CD4-positive, alpha-beta T cell treated with Interleukin-2 at 100 ng/mL for 4 hours (primary cell): ENCODE measurements at regions not wholly inside any gene's neighbourhood (a gene's known extent, or its start where the extent isn't known, plus 50 kb on each side); places are given as distances from the start of the nearest gene placed in this dataset.

Source experiments
- DNase-seq: peaks from one replicate; pipeline ENCODE4 v3.0.0-alpha.2; 2020; ENCODE audit warnings: low spot score

DNA sequence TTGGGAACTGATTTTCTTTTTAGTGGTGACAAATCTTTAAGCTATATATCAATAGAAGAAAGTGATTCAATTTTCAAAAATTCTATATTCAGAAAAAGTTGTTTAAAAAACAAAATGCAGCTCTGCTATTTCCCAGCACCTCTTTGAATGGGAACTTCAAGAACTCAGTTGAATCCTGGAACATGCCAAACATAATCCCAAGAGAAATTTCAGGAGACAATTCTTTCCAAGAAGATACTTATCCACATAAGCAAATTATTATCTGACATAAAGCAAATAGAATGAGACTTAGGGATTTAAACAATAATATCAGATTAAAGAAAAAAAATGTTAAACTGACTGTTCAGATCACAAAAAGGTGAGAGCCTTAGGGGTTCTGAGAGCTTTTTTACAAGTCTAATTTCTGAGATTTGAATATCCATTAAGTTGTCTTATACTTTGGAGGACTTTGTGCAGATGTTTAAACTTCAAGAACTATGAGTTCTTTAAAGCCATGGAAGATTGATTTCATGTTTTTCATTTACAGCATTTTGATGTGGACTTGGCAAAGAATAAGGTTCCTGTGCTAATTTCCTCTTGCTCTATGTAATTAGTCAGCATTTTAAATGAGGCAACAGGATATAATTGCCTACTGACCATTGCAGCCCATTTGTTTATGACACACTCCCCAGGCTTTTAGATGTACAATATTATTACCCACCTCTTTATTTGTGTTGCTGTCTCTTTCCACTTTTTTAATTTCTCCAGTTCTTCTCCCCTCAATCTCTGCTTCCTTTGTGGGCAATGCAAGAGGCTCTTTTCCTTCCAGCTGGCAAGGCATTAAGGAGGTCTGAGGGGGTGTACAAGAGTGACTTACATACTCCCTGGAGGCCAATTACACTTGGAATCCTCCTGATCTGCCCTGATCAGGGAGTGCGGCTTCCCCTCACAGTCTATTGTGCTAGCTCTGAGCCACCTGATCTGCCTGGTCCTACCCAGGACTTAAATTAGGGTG, 419.1 kb downstream of the NR2F1-AS1 start:
- DNase-seq: no peak

DNA sequence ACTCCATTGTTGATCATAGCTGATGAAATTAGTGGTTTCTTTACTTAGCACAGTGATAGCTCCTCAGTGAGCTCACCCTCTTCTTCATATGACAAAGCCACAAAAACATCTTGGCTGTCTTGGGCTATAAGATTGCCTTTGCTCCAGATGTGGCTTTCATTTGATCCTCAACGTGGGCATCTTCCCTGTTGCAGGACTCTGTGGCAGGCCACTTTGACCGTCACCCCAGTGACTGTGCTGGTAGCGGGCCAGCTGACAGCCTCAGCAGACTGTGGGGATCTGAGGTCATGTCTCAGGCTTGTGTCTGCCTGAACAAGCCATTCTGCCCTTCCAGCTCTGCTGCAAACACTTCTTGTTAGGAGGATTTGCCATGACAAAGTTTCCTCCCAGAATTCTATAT, 422.2 kb downstream of the NR2F1-AS1 start:
- no peak for DNase-seq

DNA sequence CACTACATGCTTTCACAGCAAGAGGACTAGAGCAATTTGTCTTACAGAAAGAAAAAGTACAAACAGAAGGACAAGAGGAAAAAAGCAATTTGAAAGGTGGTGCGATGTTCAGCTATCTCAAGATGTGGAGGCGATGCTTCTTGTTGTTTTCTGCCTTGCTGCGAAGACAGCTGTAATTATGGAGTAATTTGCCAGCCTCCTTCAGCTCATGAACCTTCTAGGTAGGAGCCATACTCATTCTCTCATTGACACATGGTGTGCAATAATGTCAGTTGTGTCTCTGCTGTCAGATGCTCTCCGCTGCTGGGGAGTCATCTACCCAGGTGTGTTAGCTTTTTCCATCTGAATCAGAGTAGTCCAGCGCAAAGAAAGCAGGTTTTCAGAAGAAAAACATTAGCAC, 424.5 kb downstream of the NR2F1-AS1 start:
- DNase-seq: no peak

DNA sequence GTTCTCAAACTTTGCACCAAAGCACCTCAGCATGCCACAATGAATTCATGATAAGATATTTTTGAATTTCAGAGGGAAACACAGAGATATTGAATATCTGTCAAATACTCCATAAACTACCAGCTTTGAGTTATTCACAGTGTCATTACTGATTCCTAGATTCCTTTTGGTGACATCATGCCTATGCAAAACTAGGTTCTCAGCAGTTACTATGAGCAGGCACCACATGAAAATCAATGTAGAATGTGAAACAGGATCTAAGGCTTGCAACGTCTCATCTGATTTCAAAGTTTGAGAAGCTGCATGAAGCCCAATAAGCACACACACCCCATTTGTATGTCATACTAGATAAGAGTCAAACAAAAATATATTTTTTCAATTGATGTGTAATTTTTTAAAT, 426.5 kb downstream of the NR2F1-AS1 start:
- no peak for DNase-seq

DNA sequence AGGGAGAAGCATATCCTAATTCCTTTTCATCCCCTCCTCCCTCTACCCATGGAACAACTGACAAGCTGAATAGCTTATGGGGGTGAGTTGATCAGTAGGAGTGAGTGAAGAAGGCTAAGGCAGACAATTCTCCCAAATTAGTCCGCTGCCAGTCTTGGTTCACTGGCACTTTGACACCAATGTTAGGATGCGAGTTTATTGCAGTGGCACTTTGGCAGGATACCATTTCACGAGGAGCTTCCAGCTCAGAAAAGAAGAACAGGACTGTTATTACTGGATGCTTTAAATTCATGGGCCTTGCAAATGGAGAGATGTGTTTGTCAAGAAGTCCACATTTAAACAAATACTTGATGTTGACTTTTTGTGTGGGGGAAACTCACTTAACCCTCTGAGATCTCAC, 427.6 kb downstream of the NR2F1-AS1 start:
- DNase-seq: no peak

DNA sequence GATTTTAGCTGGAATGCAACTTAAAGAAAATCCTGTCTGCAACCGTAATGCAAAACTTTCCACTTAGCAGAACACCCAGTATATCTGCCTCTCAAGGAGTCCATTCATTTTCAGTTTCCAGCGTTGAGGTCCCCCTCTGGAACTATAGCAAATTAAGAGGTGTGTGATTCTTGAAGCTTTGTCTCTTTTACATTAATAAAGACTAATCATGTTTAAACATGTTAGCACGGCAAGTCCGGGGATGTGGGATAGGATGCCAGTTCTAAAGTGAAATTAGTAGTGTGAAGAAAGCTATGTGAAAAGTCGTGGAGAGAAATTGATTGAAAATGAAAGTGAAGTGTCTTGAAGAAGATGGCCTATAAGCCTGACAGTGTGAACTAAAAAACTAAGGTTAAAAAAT, 429.1 kb downstream of the NR2F1-AS1 start:
- DNase-seq: no peak

DNA sequence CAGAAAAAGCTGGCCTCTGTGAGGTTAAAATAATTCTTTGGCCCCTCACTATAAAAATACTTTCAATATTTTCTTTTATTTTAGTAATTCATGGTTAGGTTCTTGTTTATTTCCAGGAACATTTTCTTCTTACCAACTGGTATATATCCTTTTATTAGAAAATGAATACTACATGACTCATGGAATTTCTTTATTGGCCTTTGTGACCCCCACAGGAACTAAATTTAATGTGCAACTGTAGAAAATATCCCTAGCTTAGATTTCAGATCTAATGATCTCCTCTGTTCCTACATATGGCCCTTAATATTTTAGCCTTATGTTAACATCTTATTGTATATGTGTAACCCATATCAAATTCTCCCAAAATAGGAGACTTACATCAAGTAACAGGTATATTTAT, 429.9 kb downstream of the NR2F1-AS1 start:
- DNase-seq: no peak

DNA sequence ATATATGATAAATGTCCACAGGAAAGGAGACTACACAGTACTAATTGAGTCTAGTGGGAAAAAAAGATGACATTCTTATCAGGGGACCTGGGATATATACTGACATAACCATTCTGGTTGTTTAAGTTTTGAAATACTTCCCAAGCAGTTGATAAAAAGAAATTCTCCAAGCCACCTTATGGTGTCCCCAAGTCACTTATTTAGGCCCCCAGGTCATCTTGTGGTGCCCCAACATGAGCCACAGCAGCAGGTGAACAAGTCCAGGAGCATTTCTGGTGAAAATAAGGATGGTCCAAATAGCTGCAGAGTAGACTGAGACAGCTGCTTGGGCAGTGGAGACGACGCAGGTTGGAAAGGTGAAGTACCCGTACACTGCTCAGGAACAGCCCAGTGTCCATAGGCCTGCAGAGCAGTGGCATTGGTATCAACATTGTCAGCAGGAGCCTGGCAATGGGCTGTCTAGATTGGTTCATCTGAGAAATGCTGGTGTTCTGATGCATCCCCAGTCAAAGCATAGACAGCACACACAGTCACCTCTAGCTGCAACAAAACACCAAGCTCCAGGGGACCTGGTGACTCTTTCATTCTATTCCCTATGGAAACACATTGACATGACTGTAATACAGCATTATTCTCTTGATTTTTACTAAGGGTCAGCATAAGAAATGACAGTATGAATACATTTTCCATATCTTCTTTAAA, 430.6 kb downstream of the NR2F1-AS1 start:
- DNase-seq: no peak

DNA sequence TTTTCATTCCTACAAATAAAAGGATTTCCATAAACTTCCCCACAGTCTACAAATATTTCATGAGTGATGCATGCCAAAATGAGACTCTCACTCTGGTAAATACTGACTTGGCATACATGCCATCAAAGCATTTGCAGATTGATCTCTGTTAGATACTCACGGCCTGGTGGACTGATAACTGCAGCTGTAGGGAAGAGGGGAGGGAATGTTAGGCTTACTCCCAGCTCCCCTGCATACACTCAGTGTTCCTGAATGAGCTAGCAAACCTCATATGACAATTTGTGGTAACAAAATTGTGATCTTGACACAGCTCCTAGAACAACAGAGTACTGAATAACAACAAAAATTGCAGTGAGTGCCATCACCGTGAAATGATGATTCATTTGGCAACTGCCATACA, 435.3 kb downstream of the NR2F1-AS1 start:
- no peak for DNase-seq

DNA sequence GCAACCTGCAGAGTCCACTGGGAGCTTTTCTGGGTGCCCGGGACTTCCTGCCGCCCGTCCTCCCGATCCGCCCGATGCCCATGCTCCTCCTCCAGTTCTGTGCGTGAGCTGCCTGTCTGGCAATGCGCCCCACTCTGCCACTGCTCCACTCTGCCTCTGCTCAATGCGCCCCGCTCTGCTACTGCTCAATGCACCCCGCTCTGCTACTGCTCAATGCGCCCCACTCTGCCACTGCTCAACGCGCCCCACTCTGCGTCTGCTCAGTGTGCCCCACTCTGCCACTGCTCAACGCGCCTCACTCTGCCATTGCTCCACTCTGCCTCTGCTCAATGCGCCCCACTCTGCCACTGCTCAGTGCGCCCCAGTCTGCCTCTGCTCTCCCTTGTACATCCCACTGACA, 436.0 kb downstream of the NR2F1-AS1 start:
- DNase-seq: no peak

DNA sequence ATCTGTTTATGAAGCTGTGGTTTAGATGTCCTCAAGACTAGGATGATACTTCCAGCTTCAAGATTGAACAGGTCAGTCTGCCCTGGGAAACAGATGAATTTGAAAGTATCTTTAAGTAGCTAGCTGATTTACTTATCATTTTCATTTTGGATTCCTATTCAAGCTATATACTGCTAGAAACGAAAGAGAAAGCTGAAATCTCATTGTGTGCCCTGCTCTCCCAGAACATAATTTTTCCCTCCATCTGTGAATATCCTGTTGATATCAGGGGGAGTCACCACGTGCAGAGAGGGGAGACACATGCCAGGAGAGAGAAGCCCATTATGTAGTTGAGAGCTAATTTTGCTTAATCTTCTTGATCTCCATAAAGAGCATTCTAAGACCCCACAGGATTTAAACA, 439.1 kb downstream of the NR2F1-AS1 start:
- no peak for DNase-seq

DNA sequence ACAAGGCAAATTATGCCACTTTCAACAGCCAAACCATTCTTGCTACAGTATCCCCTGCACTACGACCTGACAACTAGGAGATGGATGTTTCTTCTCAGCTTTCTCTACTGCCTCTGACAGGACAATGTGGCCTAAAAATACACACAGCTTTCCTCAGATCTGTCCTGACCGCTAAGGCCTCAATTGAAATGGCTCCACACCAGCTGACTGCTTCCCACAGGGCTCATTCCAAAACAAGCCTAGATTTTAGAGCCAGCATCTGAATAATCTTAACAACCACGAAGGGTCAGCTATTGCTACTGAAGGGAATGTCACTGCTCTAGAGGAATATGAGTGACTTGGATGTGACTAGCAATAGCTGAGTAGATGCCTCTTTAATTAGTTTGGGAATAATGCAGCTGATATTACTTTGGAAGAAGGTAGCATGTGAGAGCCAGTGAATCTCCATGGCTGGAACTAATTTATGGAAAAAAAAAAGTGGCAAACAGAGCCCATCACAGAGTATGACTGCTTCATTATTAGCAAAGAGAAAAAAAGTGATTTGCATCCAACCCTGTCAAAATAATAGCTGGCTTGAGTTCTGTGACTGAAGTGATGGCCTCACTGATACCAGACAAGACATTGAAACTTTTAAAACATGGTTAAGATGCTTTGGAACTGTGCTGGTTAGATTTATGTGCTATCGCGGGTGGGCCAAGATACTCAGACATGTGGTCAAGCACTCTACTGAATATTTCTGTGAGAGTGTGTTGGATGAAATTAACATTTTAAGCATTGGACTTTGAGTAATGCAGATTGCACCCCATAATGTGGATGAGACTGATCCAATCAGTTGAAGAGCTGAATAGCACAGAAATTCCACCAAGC, 450.2 kb downstream of the NR2F1-AS1 start:
- DNase-seq: no peak

DNA sequence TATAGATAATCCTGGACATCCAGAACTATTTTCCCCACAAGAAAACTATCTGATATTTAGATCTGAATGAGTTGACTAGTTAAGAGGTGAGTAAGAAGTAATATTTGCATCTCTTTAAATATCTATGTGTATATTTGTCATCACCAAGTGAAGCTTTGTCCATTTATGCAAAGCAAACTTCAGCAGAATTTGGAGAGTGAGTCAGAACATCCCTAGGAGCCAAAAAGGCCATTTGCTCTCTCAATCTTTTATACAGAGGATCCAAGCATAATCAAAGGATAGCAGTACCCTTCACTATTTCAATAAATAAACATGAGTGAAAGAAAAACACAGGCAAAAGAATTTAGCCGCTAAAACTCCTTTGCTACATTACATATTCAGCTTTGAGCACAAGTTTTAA, 454.4 kb downstream of the NR2F1-AS1 start:
- DNase-seq: no peak

DNA sequence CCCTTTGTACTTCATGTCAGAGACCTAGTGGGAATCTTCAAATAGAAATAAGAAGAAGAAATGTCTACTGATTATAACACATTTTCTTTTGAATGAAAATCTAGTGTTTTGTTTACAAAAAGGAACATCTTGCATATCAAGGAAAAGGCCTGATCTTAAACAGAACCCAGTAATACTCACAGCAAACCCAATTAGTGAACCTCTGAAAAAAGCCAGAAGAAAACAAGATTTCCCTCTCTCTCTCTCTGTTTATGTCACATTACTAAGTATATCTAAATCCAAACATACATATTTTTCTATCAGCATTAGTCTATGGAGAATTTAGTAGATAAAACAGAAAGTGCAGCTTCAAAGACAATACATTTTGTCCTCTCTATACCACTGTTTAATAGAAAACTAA, 457.9 kb downstream of the NR2F1-AS1 start:
- DNase-seq: no peak

DNA sequence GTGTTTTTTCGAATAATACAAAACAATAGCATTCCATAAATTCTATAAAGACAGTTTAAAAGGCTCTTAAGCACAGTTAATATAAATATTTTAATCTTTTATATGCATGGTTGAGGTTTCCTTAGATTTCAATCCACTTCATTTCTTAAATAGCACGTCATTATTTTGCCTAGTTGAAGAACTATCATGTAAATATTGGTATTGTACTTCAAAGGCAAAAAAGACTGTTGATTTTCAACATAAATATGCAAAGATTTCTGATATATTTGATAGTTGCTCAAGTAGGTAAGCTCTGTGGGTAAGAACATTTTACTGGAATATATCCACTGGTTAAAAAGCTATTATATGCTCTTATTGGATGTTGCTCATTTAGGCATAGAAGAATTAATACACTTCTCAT, 458.6 kb downstream of the NR2F1-AS1 start:
- DNase-seq: no peak

DNA sequence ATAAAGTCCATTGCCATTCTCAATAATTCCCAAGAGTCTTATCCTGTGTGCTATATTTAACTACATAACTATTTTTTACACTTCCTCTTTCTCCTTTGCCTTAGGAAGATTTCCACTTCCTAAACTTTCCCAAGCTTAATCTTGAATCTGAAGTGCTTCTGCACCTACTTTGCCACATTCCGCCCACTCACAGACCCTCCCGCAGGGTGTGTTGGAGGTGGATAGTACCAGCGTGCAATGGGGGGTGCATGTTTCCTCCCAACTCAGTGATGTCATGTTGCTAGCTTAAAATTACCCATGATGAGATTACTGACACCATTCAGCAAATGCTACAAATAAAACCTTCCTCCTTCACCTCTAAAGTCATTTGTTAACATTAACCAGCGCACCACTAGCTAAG, 460.2 kb downstream of the NR2F1-AS1 start:
- DNase-seq: no peak

DNA sequence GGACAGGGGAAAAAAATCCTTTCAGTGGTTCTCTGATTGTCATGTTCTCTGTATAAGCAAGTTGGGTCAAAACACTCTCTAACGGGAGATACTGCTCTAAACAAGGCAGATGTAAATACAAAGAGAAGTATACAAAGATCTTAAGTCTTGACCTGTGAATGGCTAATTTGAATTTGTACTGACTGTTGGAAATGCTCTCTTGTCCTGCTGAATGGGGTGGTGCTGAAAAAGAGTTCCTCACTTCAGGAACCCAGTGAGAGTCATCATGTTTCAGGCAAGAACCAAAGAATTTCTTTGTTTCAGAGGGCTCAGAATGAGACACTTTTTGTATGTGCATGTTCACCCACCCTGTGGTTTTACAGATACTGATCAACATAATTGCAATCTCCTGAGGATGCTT, 461.0 kb downstream of the NR2F1-AS1 start:
- no peak for DNase-seq

DNA sequence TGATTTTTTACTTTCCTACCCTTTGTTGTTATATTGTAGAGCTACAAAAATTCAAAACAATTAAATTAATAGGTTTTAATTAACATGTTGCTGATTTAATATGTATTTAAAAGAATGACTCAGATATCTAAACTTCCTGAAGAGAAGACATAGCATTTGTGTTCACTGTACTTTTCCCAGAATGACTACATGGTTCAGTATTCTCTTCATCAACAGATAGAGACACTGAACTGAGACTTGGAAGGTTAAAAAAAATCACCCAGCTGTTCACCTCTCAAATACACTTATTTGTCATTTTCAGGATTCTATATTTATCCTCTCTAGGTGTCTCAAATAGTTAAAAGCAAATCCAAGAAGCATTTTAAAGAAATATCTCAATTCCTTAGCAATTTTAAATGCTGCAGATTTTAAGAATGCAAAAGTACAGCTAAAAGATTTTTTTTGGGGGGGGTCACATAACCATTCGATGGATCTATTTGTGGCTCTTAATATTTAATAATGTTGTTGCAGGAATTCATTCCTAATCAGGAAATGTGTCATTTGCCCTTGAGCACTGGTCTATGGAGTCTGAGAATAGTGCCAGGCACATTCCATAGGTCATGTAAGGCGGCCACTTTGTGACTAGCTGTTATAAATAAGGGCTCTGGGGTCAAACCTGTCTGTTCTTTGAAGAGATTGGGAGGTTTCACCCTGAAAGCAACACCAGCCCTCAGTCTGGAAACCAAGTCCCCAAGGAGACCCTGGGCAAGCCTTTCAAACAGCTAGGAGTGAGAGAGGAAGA, 463.1 kb downstream of the NR2F1-AS1 start:
- DNase-seq: no peak

DNA sequence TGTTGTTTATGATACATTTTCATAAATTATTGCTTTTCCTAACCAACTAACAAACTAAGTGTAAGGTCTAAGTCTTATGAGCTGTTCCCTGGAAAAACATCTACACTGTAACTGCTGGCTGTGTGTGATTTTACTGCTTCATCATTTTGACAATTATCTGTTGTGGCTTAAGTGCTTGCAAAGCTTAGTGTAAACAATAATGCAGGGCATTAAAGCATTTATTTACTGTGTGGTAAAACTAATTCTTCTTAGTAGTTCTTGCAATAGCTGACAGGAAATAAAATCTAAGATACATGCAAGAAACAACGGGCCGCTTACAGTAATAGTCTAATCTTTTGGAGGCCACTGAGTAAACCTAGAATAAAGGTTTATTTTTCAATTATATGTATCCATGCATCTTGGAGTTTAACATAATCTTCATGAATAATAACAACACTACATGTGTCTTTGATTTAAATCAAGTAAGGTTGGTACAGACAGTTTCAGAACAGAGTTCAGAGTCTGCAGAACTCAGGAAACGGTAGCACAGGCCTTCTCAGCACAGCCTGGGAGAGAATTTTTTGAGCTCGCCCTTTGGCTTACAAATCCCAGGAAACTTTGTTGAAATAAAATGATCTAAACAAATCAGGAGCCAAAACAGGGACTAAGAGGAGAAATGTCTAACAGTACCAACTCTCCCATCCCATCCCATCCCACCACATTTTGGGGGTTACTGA, 473.1 kb downstream of the NR2F1-AS1 start:
- no peak for DNase-seq

DNA sequence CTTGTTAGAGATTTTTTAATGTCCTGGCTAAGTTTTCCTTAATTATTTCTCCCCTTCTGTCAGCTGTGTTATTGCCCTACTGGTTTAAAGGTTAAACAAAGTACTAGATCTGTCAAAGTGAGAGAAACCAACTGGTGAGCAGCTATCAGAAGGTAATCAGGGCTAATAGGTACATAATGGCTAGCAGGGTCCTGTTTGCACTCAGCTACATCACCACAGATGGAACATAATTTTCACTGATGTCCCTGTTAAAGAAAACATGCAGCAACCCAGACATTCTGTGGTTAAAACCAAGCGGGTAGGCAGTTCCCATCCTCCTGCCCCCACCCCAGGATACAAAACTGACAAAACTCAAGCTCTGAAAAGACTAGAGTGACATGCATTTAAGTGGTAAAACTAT, 473.9 kb downstream of the NR2F1-AS1 start:
- DNase-seq: no peak

DNA sequence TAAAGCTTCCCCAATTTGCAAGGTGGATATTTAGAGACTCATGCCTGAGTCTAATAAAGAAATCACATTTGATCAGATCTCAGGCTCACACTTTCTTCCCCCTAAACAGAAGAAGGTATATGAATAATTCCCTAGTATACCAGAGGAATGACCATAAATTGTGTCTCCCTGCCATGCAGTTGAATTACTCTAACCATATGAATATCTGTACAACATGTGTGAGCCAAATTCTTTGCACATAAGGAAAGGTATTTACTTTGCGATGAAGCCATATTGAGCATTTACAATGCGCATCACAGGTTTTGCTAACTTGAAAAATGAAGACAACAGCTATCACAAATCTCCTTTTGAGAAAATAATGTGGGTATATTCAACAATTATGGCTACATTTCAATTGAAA, 479.4 kb downstream of the NR2F1-AS1 start:
- no peak for DNase-seq
